Endothelial cell of umbilical vein (primary cell): ENCODE measurements at regions not wholly inside any gene's neighbourhood (a gene's known extent, or its start where the extent isn't known, plus 50 kb on each side); places are given as distances from the start of the nearest gene placed in this dataset.
"Not testable (repeated sequence)": the region's sequence is repeated elsewhere in the genome, so short reads cannot be mapped to it uniquely, and the experiment has no call there.

Experiments used
- CTCF ChIP-seq, 2 donors: IDR thresholded peaks; 1 replicate in 1 of 2; 2 replicates in 1 of 2; pipeline ENCODE4 v1.5.1; 2011; ENCODE audit warnings: low read length in 2 of 2, mild to moderate bottlenecking in 2 of 2, moderate library complexity in 2 of 2, control low read depth in 1 of 2, inconsistent platforms in 1 of 2, low read depth in 1 of 2; ENCODE audit not compliant: insufficient read depth in 1 of 2; ENCODE audit errors: extremely low read depth in 1 of 2
- POLR2A ChIP-seq: IDR thresholded peaks from 2 replicates; pipeline ENCODE4 v1.6.1; 2012; ENCODE audit warnings: low read depth, mild to moderate bottlenecking, control low read depth, low read length
- POLR2AphosphoS5 ChIP-seq: IDR thresholded peaks from 2 replicates; pipeline ENCODE4 v1.6.1; 2012; ENCODE audit warnings: low read depth, mild to moderate bottlenecking, control low read depth, low read length, moderate library complexity; ENCODE audit not compliant: insufficient read depth

GRCh38 chr13:87826301-87826700 is 155.1 kb downstream of the SLITRK5 start:
- not testable (repeated sequence) for TF ChIP-seq POLR2AphosphoS5; CTCF (IDR thresholded peaks at IDR 0.05; ENCODE audit: extremely low read depth in 1 of 2, insufficient read depth in 1 of 2, low read depth in 1 of 2, low read length in 2 of 2); POLR2A
